ENCODE measurements at regions not wholly inside any gene's neighbourhood (a gene's known extent, or its start where the extent isn't known, plus 50 kb on each side); places are given as distances from the start of the nearest gene placed in this dataset.
"Not testable (repeated sequence)": the region's sequence is repeated elsewhere in the genome, so short reads cannot be mapped to it uniquely, and the experiment has no call there.

DNA sequence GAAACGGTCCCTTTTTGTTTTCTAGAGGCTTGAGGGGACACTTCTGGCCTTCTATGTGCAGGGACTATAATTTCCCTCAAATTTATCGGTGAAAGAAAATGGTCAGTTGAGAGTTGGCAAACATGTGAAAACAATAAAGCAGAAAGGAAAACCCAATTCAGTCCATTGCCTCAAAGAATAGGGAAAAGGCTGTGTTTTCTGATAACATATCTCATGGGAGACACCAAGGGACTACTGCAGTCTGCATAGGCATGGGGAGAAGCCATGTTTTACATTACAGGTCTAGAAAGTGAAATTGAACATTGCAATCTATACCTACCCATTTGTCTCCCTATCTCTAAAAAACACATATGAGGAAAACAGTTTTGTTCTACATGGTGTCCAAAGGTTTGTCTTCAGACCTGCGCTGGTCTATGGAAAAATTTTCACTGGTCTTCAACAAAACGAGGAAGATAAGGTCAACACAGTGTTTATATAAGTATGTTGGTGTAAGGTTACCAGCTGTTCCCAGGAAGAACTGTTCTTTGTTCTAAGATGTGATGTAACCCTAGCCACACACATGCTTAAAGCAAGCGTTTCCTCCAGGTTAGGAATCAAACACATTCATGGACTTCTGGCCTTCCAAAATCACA is 179.7 kb downstream of the MREG start:
- DNase-seq (ENCODE audit: low read depth in 2 of 3, low spot score in 1 of 3) = no peak

- no peak for DNase-seq (ENCODE audit: low read depth in 2 of 3, low spot score in 1 of 3)
These were observed 180.6 kb downstream of the MREG start for GRCh38 chr2:215832791-215833190.

DNA sequence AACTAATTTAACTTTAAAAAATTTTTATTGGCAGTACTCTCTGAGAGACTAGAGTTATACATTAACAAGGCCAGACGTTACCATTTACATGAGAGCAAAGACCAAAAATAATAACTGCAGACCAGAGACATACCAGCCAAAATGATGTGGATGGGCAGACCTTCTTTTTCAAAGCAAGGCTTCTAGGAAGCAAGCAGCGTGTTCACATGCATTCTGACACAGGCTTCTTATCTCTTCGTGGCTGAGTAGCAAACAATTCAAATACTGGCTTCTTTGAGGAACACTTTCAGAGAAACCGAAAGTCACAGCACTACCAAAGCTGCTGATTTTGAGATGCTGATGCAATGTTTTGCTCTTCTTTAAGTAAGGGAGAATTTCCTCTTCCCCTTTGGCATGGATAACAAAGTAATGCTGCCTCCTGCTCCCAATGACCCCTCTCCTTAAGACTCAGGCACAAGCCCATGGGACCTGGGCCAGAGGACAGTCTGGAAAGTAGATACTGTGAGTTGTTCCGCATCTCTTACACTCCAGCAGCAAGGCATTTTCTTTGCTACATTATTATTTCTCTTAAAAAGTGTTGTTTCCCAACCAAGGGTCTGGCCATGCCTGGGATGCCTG is 181.9 kb downstream of the MREG start:
- DNase-seq (ENCODE audit: low read depth in 2 of 3, low spot score in 1 of 3) = no peak

GRCh38 chr2:215830304-215830703 is 183.0 kb downstream of the MREG start:
- DNase-seq (ENCODE audit: low read depth in 2 of 3, low spot score in 1 of 3) = no peak

DNA sequence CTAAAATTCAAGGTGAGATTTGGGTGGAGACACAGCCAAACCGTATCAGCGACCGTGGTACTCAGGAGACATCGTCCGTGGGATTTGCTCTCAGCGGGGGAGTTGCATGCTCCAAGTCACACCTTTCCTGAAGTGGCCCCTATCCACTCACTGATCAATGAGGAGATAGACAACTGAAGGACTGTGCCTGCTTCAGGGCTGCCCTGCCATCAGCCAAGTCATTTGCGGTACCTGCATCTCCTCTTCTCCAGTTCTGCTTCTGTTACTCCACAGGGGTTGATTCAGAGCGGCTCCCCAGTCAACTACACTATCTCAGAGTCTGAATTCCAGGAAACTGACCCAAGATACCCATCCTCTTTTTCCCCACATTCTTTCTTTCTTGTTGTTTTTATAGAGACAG is 184.1 kb downstream of the MREG start:
- DNase-seq (ENCODE audit: low read depth in 2 of 3, low spot score in 1 of 3) = no peak

- DNase-seq (ENCODE audit: low read depth in 2 of 3, low spot score in 1 of 3) = peak; percentile 12 to 27 (median 25)
These were observed 184.7 kb downstream of the MREG start for GRCh38 chr2:215828528-215829184.

DNA sequence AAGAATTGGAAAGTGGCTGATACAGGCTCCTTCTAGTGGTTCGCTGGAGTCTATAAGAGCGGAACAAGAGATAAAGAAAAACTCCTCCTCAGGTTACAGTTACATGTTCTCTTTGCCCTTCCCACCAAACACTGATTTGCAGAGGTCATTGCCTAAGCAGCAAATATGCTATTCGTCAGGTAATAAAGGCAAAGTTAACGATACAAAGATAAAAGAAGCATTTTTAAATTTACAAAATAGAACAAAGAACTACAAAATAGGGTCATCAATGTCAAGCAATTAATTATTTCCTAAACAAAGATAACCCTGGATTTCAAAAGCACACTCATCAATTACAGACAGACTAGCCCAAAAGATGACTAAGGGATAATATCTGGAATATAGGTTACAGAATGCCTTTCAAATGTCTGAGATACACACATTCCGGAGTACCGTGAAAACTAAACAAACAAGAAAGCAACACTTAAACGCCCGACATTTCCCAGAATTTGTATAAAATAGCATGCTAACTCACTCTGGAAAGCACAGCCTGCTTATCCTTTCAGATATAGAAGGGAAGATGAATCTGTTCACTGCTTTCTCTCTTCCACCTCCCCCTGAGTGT is 186.4 kb downstream of the MREG start:
- no peak for DNase-seq (ENCODE audit: low read depth in 2 of 3, low spot score in 1 of 3)

GRCh38 chr2:215826376-215826775 is 187.0 kb downstream of the MREG start:
- no peak for DNase-seq (ENCODE audit: low read depth in 2 of 3, low spot score in 1 of 3)

- no peak for DNase-seq (ENCODE audit: low read depth in 2 of 3, low spot score in 1 of 3)
These were observed 187.6 kb downstream of the MREG start for GRCh38 chr2:215825707-215826106.

DNA sequence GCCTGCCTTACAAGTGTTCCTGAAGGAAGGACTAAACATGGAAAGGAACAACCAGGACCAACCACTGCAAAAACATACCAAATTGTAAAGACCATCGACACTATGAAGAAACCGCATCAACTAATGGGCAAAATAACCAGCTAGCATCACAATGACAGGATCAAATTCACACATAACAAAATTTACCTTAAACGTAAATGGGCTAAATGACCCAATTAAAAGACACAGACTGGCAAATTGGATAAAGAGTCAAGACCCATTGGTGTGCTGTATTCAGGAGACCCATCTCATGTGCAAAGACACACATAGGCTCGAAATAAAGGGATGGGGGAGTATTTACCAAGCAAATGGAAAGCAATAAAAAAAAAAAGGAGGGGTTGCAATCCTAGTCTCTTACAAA is 192.1 kb downstream of the MREG start:
- not testable (repeated sequence) for DNase-seq (ENCODE audit: low read depth in 2 of 3, low spot score in 1 of 3)

- DNase-seq (ENCODE audit: low read depth in 2 of 3, low spot score in 1 of 3) = not testable (repeated sequence)
These were observed 193.6 kb downstream of the MREG start for GRCh38 chr2:215819713-215820112.

GRCh38 chr2:215817046-215817445 is 196.3 kb downstream of the MREG start:
- no peak for DNase-seq (ENCODE audit: low read depth in 2 of 3, low spot score in 1 of 3)

- DNase-seq (ENCODE audit: low read depth in 2 of 3, low spot score in 1 of 3) = no peak
These were observed 196.9 kb downstream of the MREG start for GRCh38 chr2:215816424-215816823.

DNA sequence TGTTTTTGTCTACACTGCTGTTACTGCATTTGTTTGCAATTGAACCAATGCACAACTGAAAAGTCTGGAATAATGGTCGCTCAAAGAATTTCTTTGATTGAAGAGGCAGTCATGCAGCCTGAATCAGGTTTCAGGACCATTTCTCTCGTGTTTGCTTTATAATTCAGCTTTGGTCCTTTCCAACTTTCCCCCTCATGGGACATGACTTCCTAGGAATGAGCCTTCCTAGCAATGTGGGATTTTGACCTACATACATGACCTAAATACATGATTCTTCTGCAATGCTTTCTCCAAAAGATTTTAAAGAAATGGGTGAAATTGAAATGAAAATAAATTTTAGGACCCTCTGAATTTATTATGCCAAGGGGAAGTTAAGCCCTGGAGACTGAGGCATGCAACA is 197.4 kb downstream of the MREG start:
- DNase-seq (ENCODE audit: low read depth in 2 of 3, low spot score in 1 of 3) = no peak

- no peak for DNase-seq (ENCODE audit: low read depth in 2 of 3, low spot score in 1 of 3)
These were observed 200.4 kb downstream of the MREG start for GRCh38 chr2:215812966-215813365.

DNA sequence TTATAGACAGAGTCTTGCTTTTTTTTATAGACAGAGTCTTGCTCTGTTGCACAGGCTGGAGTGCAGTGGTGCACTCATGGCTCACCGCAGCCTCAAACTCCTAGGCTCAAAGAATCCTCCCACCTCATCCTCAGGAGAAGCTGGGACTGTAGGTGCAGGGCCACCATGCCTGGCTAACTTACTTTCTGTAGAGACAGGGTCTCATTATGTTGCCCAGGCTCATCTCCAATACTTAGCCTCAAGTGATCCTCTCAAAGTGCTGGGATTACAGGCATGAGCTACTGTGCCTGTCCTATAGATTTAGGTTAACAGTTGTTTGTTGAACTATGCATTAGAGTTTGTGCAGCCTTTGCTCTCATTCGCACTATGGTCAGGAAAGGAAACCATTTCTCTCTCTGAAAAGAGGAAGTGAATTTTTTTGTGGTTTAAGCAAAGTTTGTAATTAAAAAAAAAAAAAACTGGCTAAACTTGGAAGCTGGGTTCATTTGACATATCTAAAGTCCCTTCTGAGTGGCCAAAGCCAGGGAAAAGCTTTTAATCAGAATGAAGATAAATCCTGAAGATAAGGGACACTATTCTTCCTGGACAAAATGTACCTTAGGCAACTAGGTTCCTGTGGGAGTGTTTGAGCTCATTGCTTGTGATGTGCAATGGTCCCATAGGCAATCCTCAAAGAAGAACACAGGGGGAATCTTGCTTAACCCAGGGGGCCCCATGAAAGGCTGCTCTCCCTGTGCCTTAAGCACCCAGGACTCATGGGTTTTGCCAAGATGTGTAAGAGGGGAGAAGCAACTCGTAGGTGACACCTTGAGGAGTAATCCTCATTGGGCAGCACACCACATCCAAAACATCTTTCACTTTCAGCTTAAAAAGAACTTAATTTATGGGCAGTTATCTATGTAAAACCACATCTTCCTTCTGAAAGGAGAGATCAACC is 201.7 kb downstream of the MREG start:
- no peak for DNase-seq (ENCODE audit: low read depth in 2 of 3, low spot score in 1 of 3)

DNA sequence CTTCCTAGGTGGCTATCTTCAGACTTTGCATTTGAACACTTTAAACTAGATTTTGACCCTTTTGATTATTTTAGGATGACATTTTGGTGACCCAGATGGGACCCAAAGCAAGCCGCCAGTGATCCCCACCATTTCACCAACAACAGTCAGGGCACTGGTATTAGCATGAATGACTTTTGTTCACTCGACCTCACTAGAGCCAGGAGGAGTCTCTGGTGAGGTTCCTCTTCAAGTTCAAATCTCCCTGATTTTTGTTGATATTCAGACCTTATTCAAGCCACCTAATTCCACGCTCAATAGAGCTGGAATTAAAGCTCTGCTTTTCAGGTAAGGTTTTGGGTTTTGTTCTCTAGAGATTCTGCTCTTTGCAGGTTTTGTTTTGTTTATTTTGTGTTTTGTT is 202.3 kb downstream of the MREG start:
- no peak for DNase-seq (ENCODE audit: low read depth in 2 of 3, low spot score in 1 of 3)

DNA sequence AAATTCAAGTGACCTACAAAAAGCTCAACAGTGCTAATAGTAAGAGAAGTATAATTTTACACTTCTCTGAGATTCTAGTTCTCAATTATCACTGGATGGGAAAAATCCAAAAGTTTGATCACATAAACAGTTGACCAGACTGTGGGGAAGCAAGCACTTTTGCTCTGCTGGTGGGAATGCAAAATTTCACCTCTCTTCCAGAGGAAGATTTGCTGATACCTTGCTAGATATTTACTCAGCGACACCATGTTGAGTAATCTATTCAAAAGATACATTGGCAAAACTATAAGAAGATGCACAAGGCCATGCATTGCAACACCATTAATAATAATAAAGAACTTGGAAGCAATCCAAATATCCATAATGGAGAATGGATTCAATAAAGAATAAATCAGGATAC is 204.4 kb downstream of the MREG start:
- no peak for DNase-seq (ENCODE audit: low read depth in 2 of 3, low spot score in 1 of 3)

GRCh38 chr2:215808194-215808593 is 205.2 kb downstream of the MREG start:
- DNase-seq (ENCODE audit: low read depth in 2 of 3, low spot score in 1 of 3) = no peak

GRCh38 chr2:215805493-215805892 is 207.9 kb downstream of the MREG start:
- no peak for DNase-seq (ENCODE audit: low read depth in 2 of 3, low spot score in 1 of 3)

- DNase-seq (ENCODE audit: low read depth in 2 of 3, low spot score in 1 of 3) = no peak
These were observed 210.2 kb downstream of the MREG start for GRCh38 chr2:215803150-215803549.

Data from stimulated activated CD4-positive, alpha-beta T cell treated with anti-CD3 and anti-CD28 coated beads, Interleukin-12 subunit alpha, Interleukin-12 subunit beta, amount 100 ng/mL, for 48 hours (primary cell).